H1 (cell line): ENCODE measurements at regions not wholly inside any gene's neighbourhood (a gene's known extent, or its start where the extent isn't known, plus 50 kb on each side); places are given as distances from the start of the nearest gene placed in this dataset.

Experiments
- CTCF ChIA-PET: fragments of 300-600 bp; sonication (Branson Sonifier 250); formaldehyde crosslinking; loops from one replicate; lab custom pipeline; 2021; ENCODE audit not compliant: partially characterized antibody; lab: Charles Lee
- POLR2A ChIA-PET: fragments of 300-600 bp; sonication (Branson Sonifier 250); formaldehyde crosslinking; loops from one replicate; lab custom pipeline; 2021; ENCODE audit warnings: inconsistent platforms; ENCODE audit not compliant: partially characterized antibody; lab: Charles Lee
- DNase-seq, 2 experiments: peaks; one replicate each; pipeline versions ENCODE4 v3.0.0 to v3.0.0-alpha.2; 2010 to 2022; ENCODE audit warnings: low spot score in 2 of 2, low read depth in 1 of 2, mixed read lengths in 1 of 2
- FAIRE-seq: peaks from 2 replicates; lab custom pipeline; 2011; peaks lifted over from hg19 to GRCh38; lab: Jason Lieb, UNC
- H2AFZ ChIP-seq: 2 replicates; pipeline ENCODE4 v1.8.1; 2012; ENCODE audit warnings: low read length, inconsistent platforms
- H2AK5ac ChIP-seq: 2 replicates; pipeline ENCODE4 v1.6.1; 2013; ENCODE audit warnings: low read depth, low read length
- H2BK120ac ChIP-seq: replicated peaks from 2 replicates; pipeline ENCODE3; 2013; ENCODE audit warnings: low read depth, low read length, inconsistent platforms
- H2BK12ac ChIP-seq: 2 replicates; pipeline ENCODE4 v1.6.1; 2013; ENCODE audit warnings: low read depth, low read length
- H2BK15ac ChIP-seq: 2 replicates; pipeline ENCODE4 v1.6.1; 2013; ENCODE audit warnings: low read length
- H2BK20ac ChIP-seq: 2 replicates; pipeline ENCODE4 v1.6.1; 2013; ENCODE audit warnings: low read length
- H2BK5ac ChIP-seq: 2 replicates; pipeline ENCODE4 v1.6.1; 2013; ENCODE audit warnings: low read depth, low read length
- H3K14ac ChIP-seq: 2 replicates; pipeline ENCODE4 v1.6.1; 2013; ENCODE audit warnings: inconsistent platforms; ENCODE audit not compliant: insufficient read length
- H3K18ac ChIP-seq: 2 replicates; pipeline ENCODE4 v1.6.1; 2013; ENCODE audit warnings: low read length; ENCODE audit errors: extremely low read depth
- H3K23ac ChIP-seq: 2 replicates; pipeline ENCODE4 v1.6.1; 2013; ENCODE audit warnings: inconsistent platforms; ENCODE audit not compliant: insufficient read length
- H3K23me2 ChIP-seq: 2 replicates; pipeline ENCODE4 v1.6.1; 2013; ENCODE audit warnings: low read depth, low read length
- H3K27ac ChIP-seq: 2 replicates; pipeline ENCODE4 v1.6.1; 2011; ENCODE audit warnings: low read depth, low read length, inconsistent platforms
- H3K27me3 ChIP-seq, 4 experiments: replicated peaks in 1 of 4; 1 replicate in 1 of 4; 2 replicates in 3 of 4; pipeline versions ENCODE4 v1.6.1 to v1.8.1; 2011 to 2013; ENCODE audit warnings: low read length in 3 of 4, mild to moderate bottlenecking in 3 of 4, inconsistent platforms in 2 of 4, mixed read lengths in 2 of 4, moderate library complexity in 1 of 4; ENCODE audit not compliant: control insufficient read depth in 3 of 4, insufficient read depth in 3 of 4; ENCODE audit errors: extremely low read depth in 1 of 4
- H3K36me3 ChIP-seq, 4 experiments: 2 replicates each; pipeline versions ENCODE4 v1.6.1 to v1.8.1; 2011 to 2013; ENCODE audit warnings: mild to moderate bottlenecking in 4 of 4, low read length in 3 of 4, moderate library complexity in 2 of 4, control low read depth in 1 of 4, inconsistent platforms in 1 of 4; ENCODE audit not compliant: insufficient read depth in 4 of 4, control insufficient read depth in 2 of 4
- H3K4ac ChIP-seq: replicated peaks from 2 replicates; pipeline ENCODE3; 2013; ENCODE audit warnings: low read length, low read depth, mixed read lengths, inconsistent platforms; ENCODE audit not compliant: insufficient read length
- H3K4me1 ChIP-seq, 4 experiments: replicated peaks in 1 of 4; 1 replicate in 1 of 4; 2 replicates in 3 of 4; pipeline versions ENCODE4 v1.6.1 to v1.8.1; 2011 to 2013; ENCODE audit warnings: low read length in 3 of 4, inconsistent platforms in 2 of 4, mixed read lengths in 1 of 4; ENCODE audit not compliant: insufficient read depth in 4 of 4, control insufficient read depth in 3 of 4
- H3K4me2 ChIP-seq, 2 experiments: 2 replicates each; pipeline versions ENCODE4 v1.6.1 to v1.8.1; 2011 to 2013; ENCODE audit warnings: low read depth in 2 of 2, low read length in 2 of 2, control low read depth in 1 of 2, inconsistent platforms in 1 of 2, mild to moderate bottlenecking in 1 of 2; ENCODE audit not compliant: insufficient read depth in 1 of 2
- H3K4me3 ChIP-seq, 4 experiments: fragments of 200-600, 300-600 bp in 1 of 4; sonication (generic), shearing (Covaris generic), sonication (Bioruptor Twin) in 1 of 4; 2 replicates each; pipeline versions ENCODE4 v1.5.1 to v1.8.1; 2011 to 2016; ENCODE audit warnings: low read length in 4 of 4, low read depth in 3 of 4, control low read depth in 2 of 4, inconsistent platforms in 2 of 4, mild to moderate bottlenecking in 2 of 4, mixed read lengths in 1 of 4, moderate library complexity in 1 of 4; ENCODE audit not compliant: insufficient read depth in 2 of 4; ENCODE audit errors: extremely low read depth in 1 of 4
- H3K56ac ChIP-seq: replicated peaks from 2 replicates; pipeline ENCODE3; 2013; ENCODE audit warnings: low read depth, mild to moderate bottlenecking, mixed read lengths, low read length, inconsistent platforms; ENCODE audit not compliant: insufficient read length
- H3K79me1 ChIP-seq: 2 replicates; pipeline ENCODE4 v1.6.1; 2013; ENCODE audit warnings: low read depth, low read length, control low read depth
- H3K79me2 ChIP-seq, 2 experiments: 2 replicates each; pipeline versions ENCODE4 v1.6.1 to v1.8.1; 2012 to 2013; ENCODE audit warnings: low read length in 2 of 2, mild to moderate bottlenecking in 2 of 2, inconsistent platforms in 1 of 2; ENCODE audit not compliant: insufficient read depth in 2 of 2, control insufficient read depth in 1 of 2
- H3K9ac ChIP-seq, 4 experiments: replicated peaks in 1 of 4; 1 replicate in 1 of 4; 2 replicates in 3 of 4; pipeline versions ENCODE4 v1.6.1 to v1.8.1; 2011 to 2013; ENCODE audit warnings: low read depth in 3 of 4, low read length in 3 of 4, control low read depth in 2 of 4, mild to moderate bottlenecking in 2 of 4, moderate library complexity in 2 of 4, inconsistent platforms in 1 of 4; ENCODE audit errors: extremely low read depth in 1 of 4
- H3K9me3 ChIP-seq, 2 experiments: 2 replicates each; pipeline versions ENCODE4 v1.6.1 to v1.8.1; 2012 to 2013; ENCODE audit warnings: mild to moderate bottlenecking in 2 of 2, moderate library complexity in 2 of 2, control low read depth in 1 of 2, inconsistent platforms in 1 of 2, low read depth in 1 of 2, low read length in 1 of 2, mixed read lengths in 1 of 2; ENCODE audit not compliant: insufficient read depth in 2 of 2
- H4K20me1 ChIP-seq, 2 experiments: replicated peaks in 1 of 2; 2 replicates each; pipeline versions ENCODE3 to v1.8.1; 2011 to 2013; ENCODE audit warnings: inconsistent platforms in 2 of 2, low read length in 2 of 2, mild to moderate bottlenecking in 1 of 2; ENCODE audit not compliant: insufficient read depth in 2 of 2, control insufficient read depth in 1 of 2
- H4K5ac ChIP-seq: 2 replicates; pipeline ENCODE4 v1.6.1; 2013; ENCODE audit warnings: low read length, low read depth, mixed read lengths, inconsistent platforms; ENCODE audit not compliant: insufficient read length
- H4K8ac ChIP-seq: 2 replicates; pipeline ENCODE4 v1.8.0; 2013; ENCODE audit warnings: mild to moderate bottlenecking, moderate library complexity, low read length, inconsistent platforms; ENCODE audit not compliant: insufficient read depth; ENCODE audit errors: extremely low read depth
- H4K91ac ChIP-seq: replicated peaks from 2 replicates; pipeline ENCODE3; 2013; ENCODE audit warnings: low read length, mixed read lengths, inconsistent platforms; ENCODE audit not compliant: insufficient read length
- ATF2 ChIP-seq: IDR thresholded peaks from 2 replicates; pipeline ENCODE4 v1.6.1; 2012; ENCODE audit warnings: low read length, inconsistent platforms
- KDM1A ChIP-seq: fragments of 200-600, 300-600 bp; sonication (generic); IDR thresholded peaks from 2 replicates; pipeline ENCODE4 v1.7.1; 2016; ENCODE audit warnings: mild to moderate bottlenecking, low read length, borderline replicate concordance
- TAF1 ChIP-seq: IDR thresholded peaks from 2 replicates; pipeline ENCODE4 v1.6.1; 2011; ENCODE audit warnings: mild to moderate bottlenecking, low read depth, low read length
- WGBS, 2 experiments: shearing (Covaris generic) in 1 of 2; methylation state at CpG; one replicate each; pipeline versions ENCODE4 v1.1.6 to v1.1.7; 2013 to 2015; ENCODE audit warnings: low lambda C conversion rate in 2 of 2, mixed read lengths in 2 of 2, inconsistent platforms in 1 of 2, low coverage in 1 of 2, missing lambda C conversion rate in 1 of 2; ENCODE audit not compliant: insufficient replicate concordance in 2 of 2, insufficient coverage in 1 of 2, insufficient read length in 1 of 2; ENCODE audit errors: extremely low coverage in 1 of 2, missing lambda C conversion rate in 1 of 2; 5-methylcytosine and 5-hydroxymethylcytosine counted together

- Histone ChIP-seq H3K23me2 (no peaks in the 10 kb centered on the region), H2AK5ac (no peak overlapping the region), H4K20me1 (no peaks in the 10 kb centered on the region), H3K27me3 (peaks cover 0 to 2% (median 0%) of the 10 kb centered on the region in 4 experiments; a peak in 1 of 7 replicates), H4K8ac (no peak overlapping the region), H3K79me2 (no peaks in the 10 kb centered on the region), H3K18ac (no peak overlapping the region), H3K36me3 (no peaks in the 10 kb centered on the region), H2BK20ac (no peak overlapping the region), H2BK12ac (no peak overlapping the region), H3K9me3 (no peaks in the 10 kb centered on the region), H3K56ac (no peak overlapping the region), H3K4ac (no peak overlapping the region), H2BK120ac (no peak overlapping the region), H2BK5ac (no peak overlapping the region), H3K23ac (no peak overlapping the region), H2BK15ac (no peak overlapping the region), H3K14ac (no peak overlapping the region), H3K27ac (no peak overlapping the region), H3K4me2 (no peak overlapping the region), H3K9ac (no peak overlapping the region), H3K79me1 (no peaks in the 10 kb centered on the region), H3K4me3 (no peak overlapping the region), H3K4me1 (peaks cover 0 to 6% (median 2%) of the 10 kb centered on the region in 4 experiments; a peak in 1 of 7 replicates), H2AFZ (0 out of 2 replicates have a peak overlapping the region, but pooled peaks have one; percentile 27), H4K91ac (no peak overlapping the region), H4K5ac (no peak overlapping the region)
- ChIA-PET CTCF (interaction anchor here (0.6 to 2.3 kb wide), 2 partner anchors 15 to 46 kb away, joined by 3 to 12 read pairs; no protein-coding TSS in a partner anchor), POLR2A (no interaction called here)
- WGBS, 2 experiments: 88% methylated on average over 1 of the region's 1 CpG; no CpG with 5 or more reads in 1 of the 2 experiments
- DNase-seq (no peak), FAIRE-seq (no peak)
- TF ChIP-seq KDM1A: no peak
- no peak for TF ChIP-seq ATF2
- no peak for TF ChIP-seq TAF1
Observed at GRCh38 chr5:118776755-118777154, 211.6 kb downstream of the DTWD2 start.
